ENCODE measurements at regions not wholly inside any gene's neighbourhood (a gene's known extent, or its start where the extent isn't known, plus 50 kb on each side); places are given as distances from the start of the nearest gene placed in this dataset.

DNA sequence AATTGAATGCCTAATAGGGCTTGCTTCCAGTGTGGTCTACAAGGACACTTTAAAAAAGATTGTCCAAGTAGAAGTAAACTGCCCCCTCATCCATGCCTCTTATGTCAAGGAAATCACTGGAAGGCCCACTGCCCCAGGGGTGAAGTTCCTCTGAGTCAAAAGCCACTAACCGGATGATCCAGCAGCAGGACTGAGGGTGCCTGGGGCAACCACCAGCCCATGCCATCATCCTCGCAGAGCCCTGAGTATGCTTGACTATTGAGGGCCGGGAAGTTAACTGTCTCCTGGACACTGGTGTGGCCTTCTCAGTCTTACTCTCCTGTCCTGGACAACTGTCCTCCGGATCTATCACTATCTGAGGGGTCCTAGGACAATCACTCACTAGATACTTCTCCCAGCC is 411.5 kb downstream of the TENT5A start:
- TF ChIP-seq, protein P1, sequence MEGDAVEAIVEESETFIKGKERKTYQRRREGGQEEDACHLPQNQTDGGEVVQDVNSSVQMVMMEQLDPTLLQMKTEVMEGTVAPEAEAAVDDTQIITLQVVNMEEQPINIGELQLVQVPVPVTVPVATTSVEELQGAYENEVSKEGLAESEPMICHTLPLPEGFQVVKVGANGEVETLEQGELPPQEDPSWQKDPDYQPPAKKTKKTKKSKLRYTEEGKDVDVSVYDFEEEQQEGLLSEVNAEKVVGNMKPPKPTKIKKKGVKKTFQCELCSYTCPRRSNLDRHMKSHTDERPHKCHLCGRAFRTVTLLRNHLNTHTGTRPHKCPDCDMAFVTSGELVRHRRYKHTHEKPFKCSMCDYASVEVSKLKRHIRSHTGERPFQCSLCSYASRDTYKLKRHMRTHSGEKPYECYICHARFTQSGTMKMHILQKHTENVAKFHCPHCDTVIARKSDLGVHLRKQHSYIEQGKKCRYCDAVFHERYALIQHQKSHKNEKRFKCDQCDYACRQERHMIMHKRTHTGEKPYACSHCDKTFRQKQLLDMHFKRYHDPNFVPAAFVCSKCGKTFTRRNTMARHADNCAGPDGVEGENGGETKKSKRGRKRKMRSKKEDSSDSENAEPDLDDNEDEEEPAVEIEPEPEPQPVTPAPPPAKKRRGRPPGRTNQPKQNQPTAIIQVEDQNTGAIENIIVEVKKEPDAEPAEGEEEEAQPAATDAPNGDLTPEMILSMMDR (IDR thresholded peaks at IDR 0.05) = no peak
- TF ChIP-seq POLR2A (IDR thresholded peaks at IDR 0.05) = no peak

Data from lower leg skin (tissue), 3 donors.